ENCODE measurements at regions not wholly inside any gene's neighbourhood (a gene's known extent, or its start where the extent isn't known, plus 50 kb on each side); places are given as distances from the start of the nearest gene placed in this dataset.

- no peaks in the 10 kb centered on the region for H3F3A ChIP-seq (ENCODE audit: control insufficient read depth, insufficient read depth)
- H3K4me2 ChIP-seq (ENCODE audit: low read length) = no peak overlapping the region
- H3K9me2 ChIP-seq (replicated peaks; ENCODE audit: control insufficient read depth, low read length) = no peaks in the 10 kb centered on the region
- H3K27ac ChIP-seq (ENCODE audit: low read depth, low read length) = no peak overlapping the region
- H3K27me3 ChIP-seq (ENCODE audit: control insufficient read depth, low read length) = no peaks in the 10 kb centered on the region
- H3K79me2 ChIP-seq (ENCODE audit: control insufficient read depth, low read length) = no peaks in the 10 kb centered on the region
- peaks cover 6% of the 10 kb centered on the region; the same call in 1 of the 2 replicates for H3K9me3 ChIP-seq (ENCODE audit: control insufficient read depth, insufficient read depth, low read length)
- no peak for TF ChIP-seq EZH2phosphoT487 (IDR thresholded peaks at IDR 0.05; ENCODE audit: borderline replicate concordance, low read length)
- TF ChIP-seq CTCF (IDR thresholded peaks at IDR 0.05; ENCODE audit: low read depth, low read length, poor library complexity, severe bottlenecking) = no peak
- H3K36me3 ChIP-seq (ENCODE audit: control insufficient read depth, low read length) = no peaks in the 10 kb centered on the region
- H3K4me1 ChIP-seq (ENCODE audit: control insufficient read depth, low read length) = no peaks in the 10 kb centered on the region
- H3K4me3 ChIP-seq (ENCODE audit: low read length) = no peak overlapping the region
- H4K20me1 ChIP-seq (ENCODE audit: control insufficient read depth, insufficient read depth, low read depth, low read length) = no peaks in the 10 kb centered on the region
Observed at GRCh38 chr12:38144049-38144448, 172.5 kb upstream of the ALG10B start.

DNA sequence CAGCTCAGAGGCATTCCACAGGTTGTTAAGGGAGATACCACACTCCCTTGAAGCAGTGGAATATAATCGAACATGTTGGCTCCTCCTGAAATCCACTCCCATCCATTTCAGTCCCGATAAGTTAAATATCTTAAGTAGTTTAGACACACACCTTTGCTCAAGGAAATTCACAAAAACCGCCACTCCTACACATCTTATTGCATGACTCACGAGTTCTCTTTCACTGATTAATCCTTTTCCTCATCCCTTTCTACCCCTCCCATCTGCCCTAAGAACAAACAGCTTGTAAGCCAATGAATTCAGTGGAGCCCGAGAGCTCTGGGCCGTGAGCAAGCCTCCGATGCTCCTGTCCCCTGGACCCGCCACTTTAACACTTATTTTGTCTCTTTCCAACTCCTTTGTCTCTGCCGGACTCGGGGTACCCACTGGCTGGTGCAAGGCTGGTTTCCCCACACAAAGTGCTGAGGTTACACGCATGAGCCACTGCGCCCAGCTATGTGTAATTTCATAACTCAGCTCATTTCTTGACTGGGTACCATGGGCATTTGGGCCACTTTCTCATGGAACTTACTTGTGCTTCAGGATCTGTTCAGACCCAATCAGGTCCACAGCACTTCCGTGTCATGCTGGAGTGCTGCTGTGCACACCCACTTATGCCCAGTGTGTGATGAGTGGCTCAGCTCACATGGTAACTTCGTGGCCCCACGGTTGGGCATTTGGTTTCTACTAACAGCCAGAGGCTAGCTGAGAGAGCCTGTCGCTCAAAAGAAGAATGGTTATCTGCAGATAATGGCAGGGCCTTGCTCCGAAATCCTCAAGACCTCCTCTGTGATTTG, 171.8 kb upstream of the ALG10B start:
- Histone ChIP-seq H3K27me3 (ENCODE audit: control insufficient read depth, low read length) (no peaks in the 10 kb centered on the region), H3K27ac (ENCODE audit: low read depth, low read length) (no peak overlapping the region), H3K4me3 (ENCODE audit: low read length) (no peak overlapping the region), H3K36me3 (ENCODE audit: control insufficient read depth, low read length) (no peaks in the 10 kb centered on the region), H3K9me3 (ENCODE audit: control insufficient read depth, insufficient read depth, low read length) (peaks cover 12% of the 10 kb centered on the region; the same call in 1 of the 2 replicates), H3K79me2 (ENCODE audit: control insufficient read depth, low read length) (no peaks in the 10 kb centered on the region), H3K9me2 (replicated peaks; ENCODE audit: control insufficient read depth, low read length) (no peaks in the 10 kb centered on the region), H4K20me1 (ENCODE audit: control insufficient read depth, insufficient read depth, low read depth, low read length) (no peaks in the 10 kb centered on the region), H3K4me1 (ENCODE audit: control insufficient read depth, low read length) (no peaks in the 10 kb centered on the region), H3K4me2 (ENCODE audit: low read length) (no peak overlapping the region), H3F3A (ENCODE audit: control insufficient read depth, insufficient read depth) (no peaks in the 10 kb centered on the region)
- no peak for TF ChIP-seq EZH2phosphoT487 (IDR thresholded peaks at IDR 0.05; ENCODE audit: borderline replicate concordance, low read length)
- TF ChIP-seq CTCF (IDR thresholded peaks at IDR 0.05; ENCODE audit: low read depth, low read length, poor library complexity, severe bottlenecking) = no peak

DNA sequence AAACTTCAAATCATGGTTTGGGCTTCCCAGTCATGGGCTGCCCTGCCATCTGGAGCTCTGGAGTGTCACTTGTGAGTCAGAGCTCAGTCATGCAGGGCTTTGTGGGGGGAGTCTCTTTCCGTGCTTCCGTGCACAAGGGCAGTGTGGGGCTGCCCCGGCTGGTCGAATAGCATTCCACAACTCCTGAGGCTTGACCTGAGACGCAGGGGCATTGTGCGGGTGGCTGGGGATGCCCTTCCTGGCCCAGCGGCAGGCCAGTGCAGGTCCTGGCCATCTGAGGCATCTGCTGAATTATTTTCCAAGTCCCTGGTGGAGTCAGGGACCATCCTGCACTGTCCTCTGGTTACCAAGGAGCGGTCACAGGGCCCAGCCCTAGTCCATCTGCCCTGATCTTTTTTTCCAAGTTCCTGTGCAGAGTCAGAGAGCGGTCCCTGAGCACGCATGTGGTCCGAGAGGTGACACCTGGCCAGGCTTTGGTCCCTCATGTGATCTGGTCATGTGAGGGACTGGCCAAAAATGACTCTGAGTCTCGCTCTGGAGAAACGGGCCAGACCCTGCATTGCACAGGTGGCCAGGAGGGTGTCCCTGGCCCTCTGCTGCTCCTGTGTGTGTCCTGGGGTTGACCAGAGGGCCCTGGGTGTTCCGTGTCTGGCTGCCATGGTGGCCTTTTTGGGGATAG, 167.0 kb upstream of the ALG10B start:
- Histone ChIP-seq H3K4me3 (ENCODE audit: low read length) (no peak overlapping the region), H3K9me3 (ENCODE audit: control insufficient read depth, insufficient read depth, low read length) (peaks cover 44% of the 10 kb centered on the region; the same call in 1 of the 2 replicates), H3K9me2 (replicated peaks; ENCODE audit: control insufficient read depth, low read length) (no peaks in the 10 kb centered on the region), H3K4me1 (ENCODE audit: control insufficient read depth, low read length) (no peaks in the 10 kb centered on the region), H4K20me1 (ENCODE audit: control insufficient read depth, insufficient read depth, low read depth, low read length) (no peaks in the 10 kb centered on the region), H3K27ac (ENCODE audit: low read depth, low read length) (no peak overlapping the region), H3K4me2 (ENCODE audit: low read length) (no peak overlapping the region), H3K79me2 (ENCODE audit: control insufficient read depth, low read length) (no peaks in the 10 kb centered on the region), H3F3A (ENCODE audit: control insufficient read depth, insufficient read depth) (no peaks in the 10 kb centered on the region), H3K27me3 (ENCODE audit: control insufficient read depth, low read length) (no peaks in the 10 kb centered on the region), H3K36me3 (ENCODE audit: control insufficient read depth, low read length) (no peaks in the 10 kb centered on the region)
- TF ChIP-seq EZH2phosphoT487 (IDR thresholded peaks at IDR 0.05; ENCODE audit: borderline replicate concordance, low read length) = no peak
- TF ChIP-seq CTCF (IDR thresholded peaks at IDR 0.05; ENCODE audit: low read depth, low read length, poor library complexity, severe bottlenecking) = no peak
